ENCODE measurements at regions not wholly inside any gene's neighbourhood (a gene's known extent, or its start where the extent isn't known, plus 50 kb on each side); places are given as distances from the start of the nearest gene placed in this dataset.

DNA sequence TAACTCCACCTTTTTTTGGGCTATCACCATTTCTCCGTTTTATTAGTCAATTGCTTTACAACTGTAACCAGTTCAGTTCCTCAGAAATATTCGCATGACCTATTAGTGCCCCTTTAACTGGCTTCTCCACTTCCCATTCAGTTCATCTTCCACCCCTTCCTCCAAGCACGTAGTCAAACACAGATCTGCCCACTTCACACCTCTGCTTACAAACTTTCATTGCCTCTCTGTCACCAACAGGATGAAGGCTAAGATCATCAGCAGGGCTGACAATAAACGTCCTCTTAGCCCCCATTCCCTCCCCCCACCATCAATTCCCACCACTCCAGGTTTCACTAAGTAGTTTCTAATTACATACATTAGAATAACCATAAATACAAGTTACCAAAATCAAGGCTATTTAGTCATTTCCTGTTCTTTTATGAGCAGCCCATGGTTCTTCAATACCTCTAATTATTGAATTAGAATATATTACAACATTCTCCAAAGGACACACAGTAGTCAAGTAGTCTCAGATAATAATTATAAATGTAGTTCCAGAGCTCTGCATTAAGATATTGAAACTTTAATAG lies 95.7 kb downstream of the SPRY2 start (continued):
- no peak for TF ChIP-seq FOSL1 (IDR thresholded peaks at IDR 0.05; ENCODE audit: low read depth)

DNA sequence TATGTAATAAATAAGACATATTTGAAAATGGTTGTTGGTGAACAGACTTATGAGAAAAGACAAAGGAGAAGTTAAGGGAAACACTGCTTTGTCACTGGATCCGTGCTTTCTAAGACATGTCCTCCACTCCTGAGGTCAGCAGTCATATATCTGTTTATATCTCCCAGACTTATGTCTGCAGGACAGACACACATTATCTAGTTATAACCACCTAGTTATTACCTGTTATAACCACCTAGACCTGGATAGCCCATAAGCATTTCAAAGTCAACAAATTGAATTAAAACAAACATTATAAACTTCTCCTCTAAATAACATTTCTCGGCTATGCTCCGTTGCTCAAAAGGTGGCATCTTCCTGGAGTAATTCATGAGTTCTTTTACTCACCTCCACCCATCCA lies 96.4 kb downstream of the SPRY2 start:
- intact Hi-C loops (cut with micrococcal nuclease), result no loop called here
- Histone ChIP-seq H3K79me2 (ENCODE audit: insufficient read depth, low read length) (no peaks in the 10 kb centered on the region), H3K4me3 (replicated peaks in 1 of 2; ENCODE audit: low read depth in 1 of 2, low read length in 2 of 2) (no peak overlapping the region), H3K27me3 (ENCODE audit: insufficient read depth, low read length) (no peaks in the 10 kb centered on the region), H3K36me3 (ENCODE audit: control insufficient read depth in 1 of 2, insufficient read depth in 2 of 2, low read length in 2 of 2) (no peaks in the 10 kb centered on the region), H3K27ac (ENCODE audit: low read depth, low read length) (no peak overlapping the region), H3K4me1 (ENCODE audit: control insufficient read depth in 1 of 2, insufficient read depth in 2 of 2, low read length in 2 of 2) (no peaks in the 10 kb centered on the region), H4K20me1 (ENCODE audit: insufficient read depth) (no peaks in the 10 kb centered on the region), H2AFZ (ENCODE audit: low read depth, low read length, poor library complexity, severe bottlenecking) (no peak overlapping the region), H3K9me2 (ENCODE audit: insufficient read depth) (no peaks in the 10 kb centered on the region), H3K4me2 (ENCODE audit: low read length) (no peak overlapping the region), H3K9ac (ENCODE audit: low read length) (no peak overlapping the region), H3K9me3 (ENCODE audit: control insufficient read depth in 1 of 2, insufficient read depth in 1 of 2, low read depth in 1 of 2, low read length in 2 of 2) (0 out of 4 replicates have a peak, but pooled peaks cover 0 to 3% of the 10 kb centered on the region in 2 experiments)
- ATAC-seq, result no peak
- RAD21 ChIA-PET (ENCODE audit: low non-redundant PET in 1 of 2, low total read pairs in 2 of 2, uncharacterized antibody in 2 of 2, unreplicated experiment in 2 of 2), result no interaction called here
- CTCF ChIA-PET, result no interaction called here
- no TSS peak for BruUV-seq (replicated peaks)
- POLR2A ChIA-PET, result no interaction called here
- no peak for DNase-seq (ENCODE audit: low read depth, low spot score)
- no peak for TF ChIP-seq ZFX (IDR thresholded peaks at IDR 0.05)
- TF ChIP-seq, protein P1, sequence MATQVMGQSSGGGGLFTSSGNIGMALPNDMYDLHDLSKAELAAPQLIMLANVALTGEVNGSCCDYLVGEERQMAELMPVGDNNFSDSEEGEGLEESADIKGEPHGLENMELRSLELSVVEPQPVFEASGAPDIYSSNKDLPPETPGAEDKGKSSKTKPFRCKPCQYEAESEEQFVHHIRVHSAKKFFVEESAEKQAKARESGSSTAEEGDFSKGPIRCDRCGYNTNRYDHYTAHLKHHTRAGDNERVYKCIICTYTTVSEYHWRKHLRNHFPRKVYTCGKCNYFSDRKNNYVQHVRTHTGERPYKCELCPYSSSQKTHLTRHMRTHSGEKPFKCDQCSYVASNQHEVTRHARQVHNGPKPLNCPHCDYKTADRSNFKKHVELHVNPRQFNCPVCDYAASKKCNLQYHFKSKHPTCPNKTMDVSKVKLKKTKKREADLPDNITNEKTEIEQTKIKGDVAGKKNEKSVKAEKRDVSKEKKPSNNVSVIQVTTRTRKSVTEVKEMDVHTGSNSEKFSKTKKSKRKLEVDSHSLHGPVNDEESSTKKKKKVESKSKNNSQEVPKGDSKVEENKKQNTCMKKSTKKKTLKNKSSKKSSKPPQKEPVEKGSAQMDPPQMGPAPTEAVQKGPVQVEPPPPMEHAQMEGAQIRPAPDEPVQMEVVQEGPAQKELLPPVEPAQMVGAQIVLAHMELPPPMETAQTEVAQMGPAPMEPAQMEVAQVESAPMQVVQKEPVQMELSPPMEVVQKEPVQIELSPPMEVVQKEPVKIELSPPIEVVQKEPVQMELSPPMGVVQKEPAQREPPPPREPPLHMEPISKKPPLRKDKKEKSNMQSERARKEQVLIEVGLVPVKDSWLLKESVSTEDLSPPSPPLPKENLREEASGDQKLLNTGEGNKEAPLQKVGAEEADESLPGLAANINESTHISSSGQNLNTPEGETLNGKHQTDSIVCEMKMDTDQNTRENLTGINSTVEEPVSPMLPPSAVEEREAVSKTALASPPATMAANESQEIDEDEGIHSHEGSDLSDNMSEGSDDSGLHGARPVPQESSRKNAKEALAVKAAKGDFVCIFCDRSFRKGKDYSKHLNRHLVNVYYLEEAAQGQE (IDR thresholded peaks at IDR 0.05; ENCODE audit: low read depth), result no peak
- TF ChIP-seq, protein P2, sequence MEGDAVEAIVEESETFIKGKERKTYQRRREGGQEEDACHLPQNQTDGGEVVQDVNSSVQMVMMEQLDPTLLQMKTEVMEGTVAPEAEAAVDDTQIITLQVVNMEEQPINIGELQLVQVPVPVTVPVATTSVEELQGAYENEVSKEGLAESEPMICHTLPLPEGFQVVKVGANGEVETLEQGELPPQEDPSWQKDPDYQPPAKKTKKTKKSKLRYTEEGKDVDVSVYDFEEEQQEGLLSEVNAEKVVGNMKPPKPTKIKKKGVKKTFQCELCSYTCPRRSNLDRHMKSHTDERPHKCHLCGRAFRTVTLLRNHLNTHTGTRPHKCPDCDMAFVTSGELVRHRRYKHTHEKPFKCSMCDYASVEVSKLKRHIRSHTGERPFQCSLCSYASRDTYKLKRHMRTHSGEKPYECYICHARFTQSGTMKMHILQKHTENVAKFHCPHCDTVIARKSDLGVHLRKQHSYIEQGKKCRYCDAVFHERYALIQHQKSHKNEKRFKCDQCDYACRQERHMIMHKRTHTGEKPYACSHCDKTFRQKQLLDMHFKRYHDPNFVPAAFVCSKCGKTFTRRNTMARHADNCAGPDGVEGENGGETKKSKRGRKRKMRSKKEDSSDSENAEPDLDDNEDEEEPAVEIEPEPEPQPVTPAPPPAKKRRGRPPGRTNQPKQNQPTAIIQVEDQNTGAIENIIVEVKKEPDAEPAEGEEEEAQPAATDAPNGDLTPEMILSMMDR (IDR thresholded peaks at IDR 0.05 in 2 of 3, conservative IDR thresholded peaks at IDR 0.05 in 1 of 3; ENCODE audit: borderline replicate concordance in 1 of 3, insufficient read depth in 1 of 3, low read depth in 2 of 3, low read length in 2 of 3), result no peak
- TF ChIP-seq, protein P3, sequence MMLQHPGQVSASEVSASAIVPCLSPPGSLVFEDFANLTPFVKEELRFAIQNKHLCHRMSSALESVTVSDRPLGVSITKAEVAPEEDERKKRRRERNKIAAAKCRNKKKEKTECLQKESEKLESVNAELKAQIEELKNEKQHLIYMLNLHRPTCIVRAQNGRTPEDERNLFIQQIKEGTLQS (IDR thresholded peaks at IDR 0.05), result no peak
- TF ChIP-seq SRF (IDR thresholded peaks at IDR 0.05; ENCODE audit: low read depth), result no peak
- no peak for TF ChIP-seq RAD21 (IDR thresholded peaks at IDR 0.05; ENCODE audit: low read depth)
- TF ChIP-seq, protein P4, sequence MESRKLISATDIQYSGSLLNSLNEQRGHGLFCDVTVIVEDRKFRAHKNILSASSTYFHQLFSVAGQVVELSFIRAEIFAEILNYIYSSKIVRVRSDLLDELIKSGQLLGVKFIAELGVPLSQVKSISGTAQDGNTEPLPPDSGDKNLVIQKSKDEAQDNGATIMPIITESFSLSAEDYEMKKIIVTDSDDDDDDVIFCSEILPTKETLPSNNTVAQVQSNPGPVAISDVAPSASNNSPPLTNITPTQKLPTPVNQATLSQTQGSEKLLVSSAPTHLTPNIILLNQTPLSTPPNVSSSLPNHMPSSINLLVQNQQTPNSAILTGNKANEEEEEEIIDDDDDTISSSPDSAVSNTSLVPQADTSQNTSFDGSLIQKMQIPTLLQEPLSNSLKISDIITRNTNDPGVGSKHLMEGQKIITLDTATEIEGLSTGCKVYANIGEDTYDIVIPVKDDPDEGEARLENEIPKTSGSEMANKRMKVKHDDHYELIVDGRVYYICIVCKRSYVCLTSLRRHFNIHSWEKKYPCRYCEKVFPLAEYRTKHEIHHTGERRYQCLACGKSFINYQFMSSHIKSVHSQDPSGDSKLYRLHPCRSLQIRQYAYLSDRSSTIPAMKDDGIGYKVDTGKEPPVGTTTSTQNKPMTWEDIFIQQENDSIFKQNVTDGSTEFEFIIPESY (IDR thresholded peaks at IDR 0.05; ENCODE audit: extremely low read depth, insufficient replicate concordance, low read length), result no peak
- TF ChIP-seq SP1 (IDR thresholded peaks at IDR 0.05; ENCODE audit: low read depth), result no peak
